Effector memory CD8-positive, alpha-beta T cell (primary cell): ENCODE measurements at regions not wholly inside any gene's neighbourhood (a gene's known extent, or its start where the extent isn't known, plus 50 kb on each side); places are given as distances from the start of the nearest gene placed in this dataset.

Source experiments
- ATAC-seq: fragments of 150-1000 bp; cut with Tn5 transposase; replicated peaks from 2 replicates; pipeline ENCODE4 v1.10.0; 2021; ENCODE audit warnings: mild to moderate bottlenecking, moderate library complexity
- DNase-seq, 3 experiments: peaks; one replicate each; pipeline ENCODE4 v3.0.0; 2021
- H3K27ac Mint-ChIP-seq, 2 donors: one replicate each; pipeline ENCODE4 v1.8.0; 2022; ENCODE audit warnings: mild to moderate bottlenecking in 2 of 2, mixed read lengths in 2 of 2, moderate library complexity in 2 of 2
- H3K27me3 Mint-ChIP-seq, 2 donors: one replicate each; pipeline ENCODE4 v1.8.0; 2022; ENCODE audit warnings: mixed read lengths in 2 of 2
- H3K36me3 Mint-ChIP-seq: one replicate; pipeline ENCODE4 v1.8.0; 2022; ENCODE audit warnings: mild to moderate bottlenecking, moderate library complexity, mixed read lengths; ENCODE audit not compliant: insufficient read depth
- H3K4me1 Mint-ChIP-seq, 2 donors: one replicate each; pipeline ENCODE4 v1.8.0; 2022; ENCODE audit warnings: low read depth in 2 of 2, mixed read lengths in 2 of 2
- H3K4me3 Mint-ChIP-seq, 2 donors: one replicate each; pipeline ENCODE4 v1.8.0; 2022; ENCODE audit warnings: mild to moderate bottlenecking in 2 of 2, mixed read lengths in 2 of 2, moderate library complexity in 2 of 2
- H3K9me3 Mint-ChIP-seq, 2 donors: one replicate each; pipeline ENCODE4 v1.8.0; 2022; ENCODE audit warnings: mixed read lengths in 2 of 2

GRCh38 chr5:159772698-159773061 is 143.6 kb upstream of the ADRA1B start:
- Mint-ChIP-seq H3K4me3 (peak overlapping the region; percentile 38 to 67), H3K36me3 (peaks cover 3% of the 10 kb centered on the region), H3K27me3 (peaks cover 24 to 45% of the 10 kb centered on the region in 2 donors), H3K27ac (peak overlapping the region; percentile 22 to 51), H3K9me3 (no peaks in the 10 kb centered on the region), H3K4me1 (peaks cover 12% of the 10 kb centered on the region in 2 donors)
- ATAC-seq (no peak), DNase-seq (no peak)

GRCh38 chr5:159773062-159773924 is 143.0 kb upstream of the ADRA1B start:
- Mint-ChIP-seq H3K36me3 (peaks cover 3% of the 10 kb centered on the region), H3K4me3 (peak overlapping the region; percentile 38 to 67), H3K27me3 (peaks cover 22 to 39% of the 10 kb centered on the region in 2 donors), H3K9me3 (no peaks in the 10 kb centered on the region), H3K27ac (peak overlapping the region; percentile 51 to 67), H3K4me1 (peaks cover 12% of the 10 kb centered on the region in 2 donors)
- DNase-seq (peak; percentile 48 to 68 (median 62)), ATAC-seq (peak; percentile 94)

- DNase-seq, result no peak
- Mint-ChIP-seq H3K36me3 (peaks cover 3% of the 10 kb centered on the region), H3K4me3 (no peak overlapping the region), H3K27ac (no peak overlapping the region), H3K4me1 (peaks cover 12% of the 10 kb centered on the region in 2 donors), H3K9me3 (no peaks in the 10 kb centered on the region), H3K27me3 (peaks cover 22 to 30% of the 10 kb centered on the region in 2 donors)
- ATAC-seq, result no peak
Observed at GRCh38 chr5:159774476-159775031, 141.7 kb upstream of the ADRA1B start.

- peaks cover 3% of the 10 kb centered on the region for H3K36me3 Mint-ChIP-seq
Observed at GRCh38 chr5:159775890-159776289, 140.4 kb upstream of the ADRA1B start.

GRCh38 chr5:159777049-159777660 is 139.1 kb upstream of the ADRA1B start:
- peaks cover 12 to 15% of the 10 kb centered on the region in 2 donors for H3K4me1 Mint-ChIP-seq
- DNase-seq (no peak), ATAC-seq (no peak)
- no peak overlapping the region for H3K27ac Mint-ChIP-seq
- H3K27me3 Mint-ChIP-seq, result peaks cover 28 to 47% of the 10 kb centered on the region in 2 donors
- no peaks in the 10 kb centered on the region for H3K9me3 Mint-ChIP-seq
- peaks cover 3% of the 10 kb centered on the region for H3K36me3 Mint-ChIP-seq
- H3K4me3 Mint-ChIP-seq, result no peak overlapping the region

More at GRCh38 chr5:159775890-159776289, 140.4 kb upstream of the ADRA1B start:
- no peak overlapping the region for H3K27ac Mint-ChIP-seq
- peaks cover 28 to 39% of the 10 kb centered on the region in 2 donors for H3K27me3 Mint-ChIP-seq
- ATAC-seq (no peak), DNase-seq (no peak)
- H3K4me3 Mint-ChIP-seq, result no peak overlapping the region
- H3K4me1 Mint-ChIP-seq, result peaks cover 12% of the 10 kb centered on the region in 2 donors
- H3K9me3 Mint-ChIP-seq, result no peaks in the 10 kb centered on the region

- Mint-ChIP-seq H3K4me1 (peaks cover 0 to 4% of the 10 kb centered on the region in 2 donors), H3K27me3 (peaks cover 13 to 39% of the 10 kb centered on the region in 2 donors), H3K4me3 (no peak overlapping the region), H3K27ac (no peak overlapping the region), H3K9me3 (no peaks in the 10 kb centered on the region), H3K36me3 (no peaks in the 10 kb centered on the region)
- ATAC-seq, result no peak
- DNase-seq, result no peak
Observed at GRCh38 chr5:159779481-159779880, 136.8 kb upstream of the ADRA1B start.

- no peak for DNase-seq
- Mint-ChIP-seq H3K27ac (no peak overlapping the region), H3K27me3 (peaks cover 14 to 36% of the 10 kb centered on the region in 2 donors), H3K9me3 (no peaks in the 10 kb centered on the region), H3K36me3 (no peaks in the 10 kb centered on the region), H3K4me1 (peaks cover 0 to 4% of the 10 kb centered on the region in 2 donors), H3K4me3 (no peak overlapping the region)
- ATAC-seq, result no peak
Observed at GRCh38 chr5:159780246-159780645, 136.0 kb upstream of the ADRA1B start.

- no peaks in the 10 kb centered on the region for H3K36me3 Mint-ChIP-seq
- H3K27me3 Mint-ChIP-seq, result peaks cover 28 to 39% of the 10 kb centered on the region in 2 donors
- H3K9me3 Mint-ChIP-seq, result no peaks in the 10 kb centered on the region
- ATAC-seq (no peak), DNase-seq (no peak)
- H3K4me3 Mint-ChIP-seq, result no peak overlapping the region
- H3K27ac Mint-ChIP-seq, result no peak overlapping the region
- peaks cover 0 to 4% of the 10 kb centered on the region in 2 donors for H3K4me1 Mint-ChIP-seq
Observed at GRCh38 chr5:159781626-159782157, 134.6 kb upstream of the ADRA1B start.

GRCh38 chr5:159782197-159782994 is 133.9 kb upstream of the ADRA1B start:
- ATAC-seq, result no peak
- DNase-seq, result no peak
- H3K9me3 Mint-ChIP-seq, result no peaks in the 10 kb centered on the region
- peaks cover 33 to 46% of the 10 kb centered on the region in 2 donors for H3K27me3 Mint-ChIP-seq
- no peaks in the 10 kb centered on the region for H3K36me3 Mint-ChIP-seq
- H3K4me1 Mint-ChIP-seq, result peaks cover 0 to 4% of the 10 kb centered on the region in 2 donors
- no peak overlapping the region for H3K27ac Mint-ChIP-seq
- no peak overlapping the region for H3K4me3 Mint-ChIP-seq

- Mint-ChIP-seq H3K4me3 (no peak overlapping the region), H3K27ac (no peak overlapping the region), H3K36me3 (no peaks in the 10 kb centered on the region), H3K27me3 (peaks cover 36 to 52% of the 10 kb centered on the region in 2 donors), H3K4me1 (peaks cover 0 to 4% of the 10 kb centered on the region in 2 donors), H3K9me3 (no peaks in the 10 kb centered on the region)
- DNase-seq, result no peak
- no peak for ATAC-seq
Observed at GRCh38 chr5:159782995-159783300, 133.3 kb upstream of the ADRA1B start.

- Mint-ChIP-seq H3K27me3 (peaks cover 35 to 54% of the 10 kb centered on the region in 2 donors), H3K36me3 (no peaks in the 10 kb centered on the region), H3K4me1 (peaks cover 0 to 4% of the 10 kb centered on the region in 2 donors), H3K27ac (no peak overlapping the region), H3K9me3 (no peaks in the 10 kb centered on the region), H3K4me3 (no peak overlapping the region)
- ATAC-seq (no peak), DNase-seq (no peak)
Observed at GRCh38 chr5:159783726-159784247, 132.5 kb upstream of the ADRA1B start.

GRCh38 chr5:159784993-159785392 is 131.3 kb upstream of the ADRA1B start:
- H3K27ac Mint-ChIP-seq, result no peak overlapping the region
- peaks cover 32 to 60% of the 10 kb centered on the region in 2 donors for H3K27me3 Mint-ChIP-seq
- peaks cover 0 to 4% of the 10 kb centered on the region in 2 donors for H3K4me1 Mint-ChIP-seq
- DNase-seq (no peak), ATAC-seq (no peak)
- H3K4me3 Mint-ChIP-seq, result no peak overlapping the region
- no peaks in the 10 kb centered on the region for H3K36me3 Mint-ChIP-seq
- H3K9me3 Mint-ChIP-seq, result no peaks in the 10 kb centered on the region

GRCh38 chr5:159785656-159786055 is 130.6 kb upstream of the ADRA1B start:
- no peak overlapping the region for H3K4me3 Mint-ChIP-seq
- H3K36me3 Mint-ChIP-seq, result no peaks in the 10 kb centered on the region
- peaks cover 0 to 4% of the 10 kb centered on the region in 2 donors for H3K4me1 Mint-ChIP-seq
- ATAC-seq, result no peak
- DNase-seq, result no peak
- H3K27me3 Mint-ChIP-seq, result peaks cover 28 to 55% of the 10 kb centered on the region in 2 donors
- no peaks in the 10 kb centered on the region for H3K9me3 Mint-ChIP-seq
- H3K27ac Mint-ChIP-seq, result no peak overlapping the region
